ENCODE measurements at regions not wholly inside any gene's neighbourhood (a gene's known extent, or its start where the extent isn't known, plus 50 kb on each side); places are given as distances from the start of the nearest gene placed in this dataset.
"Not testable (repeated sequence)": the region's sequence is repeated elsewhere in the genome, so short reads cannot be mapped to it uniquely, and the experiment has no call there.

- no peak for DNase-seq
Measured at GRCh38 chr12:17110316-17110715, 504.4 kb upstream of the LMO3 start.

- DNase-seq, result no peak
Measured at GRCh38 chr12:17108877-17109541, 503.0 kb upstream of the LMO3 start.

- no peak for DNase-seq
Measured at GRCh38 chr12:17104801-17105200, 498.8 kb upstream of the LMO3 start.

GRCh38 chr12:17097674-17098073 lies 491.7 kb upstream of the LMO3 start:
- no peak for DNase-seq

- no peak for DNase-seq
Measured at GRCh38 chr12:17084831-17085230, 478.9 kb upstream of the LMO3 start.

GRCh38 chr12:17079251-17079909 lies 473.4 kb upstream of the LMO3 start:
- no peak for DNase-seq

- DNase-seq, result no peak
Measured at GRCh38 chr12:17077594-17077993, 471.6 kb upstream of the LMO3 start.

GRCh38 chr12:17076811-17077210 lies 470.8 kb upstream of the LMO3 start:
- peak in 1 of 58 donors; percentile 26 for DNase-seq

- DNase-seq, result peak in 14 of 58 donors; percentile 1 to 53 (median 6)
Measured at GRCh38 chr12:17076028-17076744, 470.2 kb upstream of the LMO3 start.

- no peak for DNase-seq
Measured at GRCh38 chr12:17064834-17065233, 458.9 kb upstream of the LMO3 start.

GRCh38 chr12:17062267-17063036 lies 456.5 kb upstream of the LMO3 start:
- no peak for DNase-seq

GRCh38 chr12:17060260-17060659 lies 454.3 kb upstream of the LMO3 start:
- no peak for DNase-seq

GRCh38 chr12:17056546-17056945 lies 450.6 kb upstream of the LMO3 start:
- DNase-seq, result no peak

GRCh38 chr12:17038923-17039322 lies 433.0 kb upstream of the LMO3 start:
- no peak for DNase-seq

- DNase-seq, result no peak
Measured at GRCh38 chr12:17035372-17035771, 429.4 kb upstream of the LMO3 start.

- DNase-seq, result no peak
Measured at GRCh38 chr12:17030338-17030737, 424.4 kb upstream of the LMO3 start.

- DNase-seq, result no peak
Measured at GRCh38 chr12:17028348-17028747, 422.4 kb upstream of the LMO3 start.

GRCh38 chr12:17025424-17025823 lies 419.5 kb upstream of the LMO3 start:
- DNase-seq, result not testable (repeated sequence)

GRCh38 chr12:17020765-17021164 lies 414.8 kb upstream of the LMO3 start:
- no peak for DNase-seq

GRCh38 chr12:17017402-17017801 lies 411.4 kb upstream of the LMO3 start:
- no peak for DNase-seq

- DNase-seq, result no peak
Measured at GRCh38 chr12:17016116-17016864, 410.3 kb upstream of the LMO3 start.

All from anterior cingulate cortex (tissue), 58 donors.